H9 (cell line): ENCODE measurements at regions not wholly inside any gene's neighbourhood (a gene's known extent, or its start where the extent isn't known, plus 50 kb on each side); places are given as distances from the start of the nearest gene placed in this dataset.

Experiments used
- DNase-seq: peaks from one replicate; pipeline ENCODE4 v3.0.0-alpha.2; 2017
- H2AFZ ChIP-seq: one replicate; pipeline ENCODE4 v1.6.1; 2013; ENCODE audit warnings: mild to moderate bottlenecking, low read length, control low read depth, moderate library complexity
- H2AK5ac ChIP-seq: 2 replicates; pipeline ENCODE4 v1.6.1; 2013; ENCODE audit warnings: low read length, control low read depth, mixed read lengths; ENCODE audit not compliant: insufficient read length
- H2BK120ac ChIP-seq: one replicate; pipeline ENCODE4 v1.6.1; 2013; ENCODE audit warnings: low read depth, mild to moderate bottlenecking, low read length, control low read depth, inconsistent platforms; ENCODE audit not compliant: poor library complexity, severe bottlenecking
- H2BK12ac ChIP-seq: 2 replicates; pipeline ENCODE4 v1.6.1; 2013; ENCODE audit warnings: low read length, control low read depth, mixed read lengths, low read depth; ENCODE audit not compliant: insufficient read length
- H2BK15ac ChIP-seq: 2 replicates; pipeline ENCODE4 v1.6.1; 2013; ENCODE audit warnings: low read depth, low read length, control low read depth
- H2BK20ac ChIP-seq: one replicate; pipeline ENCODE4 v1.6.1; 2013; ENCODE audit warnings: low read depth, mild to moderate bottlenecking, low read length, control low read depth, inconsistent platforms; ENCODE audit not compliant: poor library complexity, severe bottlenecking
- H2BK5ac ChIP-seq: 2 replicates; pipeline ENCODE4 v1.6.1; 2013; ENCODE audit warnings: low read length, control low read depth, mixed read lengths; ENCODE audit not compliant: insufficient read length
- H3K14ac ChIP-seq: 2 replicates; pipeline ENCODE4 v1.6.1; 2013; ENCODE audit warnings: low read length, control low read depth; ENCODE audit not compliant: insufficient read depth
- H3K18ac ChIP-seq: 2 replicates; pipeline ENCODE4 v1.6.1; 2013; ENCODE audit warnings: low read depth, mild to moderate bottlenecking, mixed read lengths, low read length, control low read depth; ENCODE audit not compliant: insufficient read length
- H3K23ac ChIP-seq: 2 replicates; pipeline ENCODE4 v1.6.1; 2013; ENCODE audit warnings: low read length, control low read depth, mixed read lengths, low read depth; ENCODE audit not compliant: insufficient read length
- H3K23me2 ChIP-seq: 2 replicates; pipeline ENCODE4 v1.6.1; 2013; ENCODE audit warnings: low read depth, mild to moderate bottlenecking, mixed read lengths, low read length, control low read depth; ENCODE audit not compliant: insufficient read length, poor library complexity, severe bottlenecking
- H3K27ac ChIP-seq: 2 replicates; pipeline ENCODE4 v1.5.1; 2013; ENCODE audit warnings: low read length, control low read depth, mixed read lengths, low read depth; ENCODE audit not compliant: insufficient read length
- H3K27me3 ChIP-seq: 2 replicates; pipeline ENCODE4 v1.6.1; 2013; ENCODE audit warnings: low read length, control low read depth, inconsistent platforms; ENCODE audit not compliant: insufficient read depth
- H3K4ac ChIP-seq: 2 replicates; pipeline ENCODE4 v1.6.1; 2013; ENCODE audit warnings: low read depth, mild to moderate bottlenecking, control low read depth, inconsistent platforms, low read length, moderate library complexity
- H3K4me1 ChIP-seq: 2 replicates; pipeline ENCODE4 v1.6.1; 2013; ENCODE audit warnings: low read length, control low read depth, inconsistent platforms; ENCODE audit not compliant: insufficient read depth
- H3K4me2 ChIP-seq: 2 replicates; pipeline ENCODE4 v1.6.1; 2013; ENCODE audit warnings: low read length, control low read depth, mixed read lengths; ENCODE audit not compliant: insufficient read length, insufficient read depth
- H3K56ac ChIP-seq: 2 replicates; pipeline ENCODE4 v1.6.1; 2013; ENCODE audit warnings: low read depth, mild to moderate bottlenecking, mixed read lengths, low read length, control low read depth; ENCODE audit not compliant: insufficient read length
- H3K79me1 ChIP-seq: 2 replicates; pipeline ENCODE4 v1.6.1; 2013; ENCODE audit warnings: low read depth, mild to moderate bottlenecking, moderate library complexity, low read length, control low read depth, inconsistent platforms; ENCODE audit not compliant: insufficient read depth, poor library complexity, severe bottlenecking
- H3K79me2 ChIP-seq: 2 replicates; pipeline ENCODE4 v1.6.1; 2013; ENCODE audit warnings: low read length, control low read depth, inconsistent platforms; ENCODE audit not compliant: insufficient read depth
- H3K9ac ChIP-seq: 2 replicates; pipeline ENCODE4 v1.6.1; 2013; ENCODE audit warnings: low read length, control low read depth, mixed read lengths; ENCODE audit not compliant: insufficient read length; ENCODE audit errors: extremely low read depth
- H3K9me3 ChIP-seq: one replicate; pipeline ENCODE4 v1.6.1; 2013; ENCODE audit warnings: low read depth, low read length, inconsistent platforms; ENCODE audit not compliant: control insufficient read depth
- H3T11ph ChIP-seq: one replicate; pipeline ENCODE4 v1.6.1; 2013; ENCODE audit warnings: mild to moderate bottlenecking, low read length, control low read depth, inconsistent platforms
- H4K20me1 ChIP-seq: one replicate; pipeline ENCODE4 v1.6.1; 2013; ENCODE audit not compliant: control insufficient read depth, insufficient read length, insufficient read depth
- H4K5ac ChIP-seq: 2 replicates; pipeline ENCODE4 v1.6.1; 2013; ENCODE audit warnings: low read depth, mild to moderate bottlenecking, mixed read lengths, low read length, control low read depth; ENCODE audit not compliant: insufficient read length
- H4K8ac ChIP-seq: replicated peaks from 2 replicates; pipeline ENCODE4 v1.6.1; 2013; ENCODE audit warnings: low read length, control low read depth, mixed read lengths, low read depth; ENCODE audit not compliant: insufficient read length
- H4K91ac ChIP-seq: 2 replicates; pipeline ENCODE4 v1.6.1; 2013; ENCODE audit warnings: low read depth, mild to moderate bottlenecking, moderate library complexity, mixed read lengths, low read length, control low read depth; ENCODE audit not compliant: insufficient read length
- H3K27ac Mint-ChIP-seq, 3 experiments: 2 replicates in 2 of 3; 3 replicates in 1 of 3; pipeline ENCODE4 v1.8.0; 2020 to 2021; ENCODE audit warnings: mixed read lengths in 3 of 3, mild to moderate bottlenecking in 1 of 3, moderate library complexity in 1 of 3
- H3K27me3 Mint-ChIP-seq: 2 replicates; pipeline ENCODE4 v1.8.0; 2021; ENCODE audit warnings: low read depth, mild to moderate bottlenecking, moderate library complexity, mixed read lengths
- H3K36me3 Mint-ChIP-seq, 3 experiments: 2 replicates in 2 of 3; 3 replicates in 1 of 3; pipeline ENCODE4 v1.8.0; 2020 to 2021; ENCODE audit warnings: low read depth in 3 of 3, mixed read lengths in 3 of 3; ENCODE audit not compliant: insufficient read depth in 1 of 3
- H3K4me1 Mint-ChIP-seq, 2 experiments: 2 replicates each; pipeline ENCODE4 v1.8.0; 2020; ENCODE audit warnings: mixed read lengths in 2 of 2
- H3K4me3 Mint-ChIP-seq, 2 experiments: 2 replicates in 1 of 2; 3 replicates in 1 of 2; pipeline ENCODE4 v1.8.0; 2020 to 2021; ENCODE audit warnings: mild to moderate bottlenecking in 2 of 2, mixed read lengths in 2 of 2, moderate library complexity in 1 of 2
- H3K9me3 Mint-ChIP-seq, 2 experiments: 2 replicates in 1 of 2; 3 replicates in 1 of 2; pipeline ENCODE4 v1.8.0; 2020; ENCODE audit warnings: mild to moderate bottlenecking in 2 of 2, mixed read lengths in 2 of 2, moderate library complexity in 1 of 2
- WGBS: extraction: QIAGEN DNeasy Blood & Tissue Kit; methylation state at CpG from one replicate; pipeline ENCODE4 v1.1.7; 2013; ENCODE audit warnings: missing lambda C conversion rate, low lambda C conversion rate, mixed read lengths; ENCODE audit not compliant: insufficient read length; ENCODE audit errors: extremely low coverage; 5-methylcytosine and 5-hydroxymethylcytosine counted together
- TF ChIP-seq, protein P1 (sequence below): fragments of 200-600 bp; sonication (generic); conservative IDR thresholded peaks from 3 replicates; pipeline ENCODE4 v1.8.0; 2021; ENCODE audit warnings: antibody characterized with exemption, mild to moderate bottlenecking

DNA sequence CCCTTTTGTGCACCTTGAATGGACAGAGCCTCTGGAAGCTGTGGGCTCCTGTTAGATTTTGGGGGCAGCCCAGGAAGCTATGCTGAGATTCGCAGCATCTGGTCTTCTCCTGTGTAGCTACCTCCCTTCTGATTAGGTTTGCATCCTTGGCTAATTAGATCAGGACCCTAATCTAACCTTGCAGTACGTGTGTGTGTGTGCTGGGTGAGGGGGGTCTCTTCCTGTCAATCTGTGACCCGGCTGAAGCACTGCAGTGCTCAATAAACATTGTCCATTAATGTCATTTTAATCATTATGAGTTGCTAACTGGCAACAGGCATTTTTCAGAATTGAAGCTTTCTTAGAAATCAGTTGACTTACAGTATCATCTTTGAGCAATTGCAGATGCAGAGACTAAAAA is 229.1 kb upstream of the STXBP5 start:
- H2BK15ac ChIP-seq = no peak overlapping the region

More for the DNA sequence above, 229.1 kb upstream of the STXBP5 start:
- no CpG with 5 or more reads among the region's 3 CpGs for WGBS
- DNase-seq = no peak
- no peak overlapping the region for H3K4me2 ChIP-seq
- H2BK120ac ChIP-seq = no peak overlapping the region
- H4K8ac ChIP-seq = no peak overlapping the region
- Mint-ChIP-seq H3K9me3 (no peaks in the 10 kb centered on the region), H3K4me3 (no peak overlapping the region), H3K27ac (no peak overlapping the region), H3K36me3 (no peaks in the 10 kb centered on the region), H3K27me3 (no peaks in the 10 kb centered on the region), H3K4me1 (no peaks in the 10 kb centered on the region)
- no peak overlapping the region for H3K18ac ChIP-seq
- TF ChIP-seq, protein P1, sequence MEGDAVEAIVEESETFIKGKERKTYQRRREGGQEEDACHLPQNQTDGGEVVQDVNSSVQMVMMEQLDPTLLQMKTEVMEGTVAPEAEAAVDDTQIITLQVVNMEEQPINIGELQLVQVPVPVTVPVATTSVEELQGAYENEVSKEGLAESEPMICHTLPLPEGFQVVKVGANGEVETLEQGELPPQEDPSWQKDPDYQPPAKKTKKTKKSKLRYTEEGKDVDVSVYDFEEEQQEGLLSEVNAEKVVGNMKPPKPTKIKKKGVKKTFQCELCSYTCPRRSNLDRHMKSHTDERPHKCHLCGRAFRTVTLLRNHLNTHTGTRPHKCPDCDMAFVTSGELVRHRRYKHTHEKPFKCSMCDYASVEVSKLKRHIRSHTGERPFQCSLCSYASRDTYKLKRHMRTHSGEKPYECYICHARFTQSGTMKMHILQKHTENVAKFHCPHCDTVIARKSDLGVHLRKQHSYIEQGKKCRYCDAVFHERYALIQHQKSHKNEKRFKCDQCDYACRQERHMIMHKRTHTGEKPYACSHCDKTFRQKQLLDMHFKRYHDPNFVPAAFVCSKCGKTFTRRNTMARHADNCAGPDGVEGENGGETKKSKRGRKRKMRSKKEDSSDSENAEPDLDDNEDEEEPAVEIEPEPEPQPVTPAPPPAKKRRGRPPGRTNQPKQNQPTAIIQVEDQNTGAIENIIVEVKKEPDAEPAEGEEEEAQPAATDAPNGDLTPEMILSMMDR = no peak
- H2AK5ac ChIP-seq = no peak overlapping the region
- H2BK5ac ChIP-seq = no peak overlapping the region
- no peak overlapping the region for H4K5ac ChIP-seq
- H3K9me3 ChIP-seq = no peaks in the 10 kb centered on the region
- H4K20me1 ChIP-seq = no peaks in the 10 kb centered on the region
- no peak overlapping the region for H2AFZ ChIP-seq
- H3K27ac ChIP-seq = no peak overlapping the region
- H3K9ac ChIP-seq = no peak overlapping the region
- no peak overlapping the region for H2BK12ac ChIP-seq
- no peak overlapping the region for H2BK20ac ChIP-seq
- no peak overlapping the region for H3K23ac ChIP-seq
- no peak overlapping the region for H3K4ac ChIP-seq
- H3K56ac ChIP-seq = no peak overlapping the region
- no peaks in the 10 kb centered on the region for H3K4me1 ChIP-seq
- no peaks in the 10 kb centered on the region for H3K27me3 ChIP-seq
- no peak overlapping the region for H3T11ph ChIP-seq
- no peaks in the 10 kb centered on the region for H3K23me2 ChIP-seq
- no peaks in the 10 kb centered on the region for H3K79me2 ChIP-seq
- H3K79me1 ChIP-seq = no peaks in the 10 kb centered on the region
- no peak overlapping the region for H3K14ac ChIP-seq
- H4K91ac ChIP-seq = no peak overlapping the region
